Endothelial cell (in vitro differentiated cells): ENCODE measurements at regions not wholly inside any gene's neighbourhood (a gene's known extent, or its start where the extent isn't known, plus 50 kb on each side); places are given as distances from the start of the nearest gene placed in this dataset.
"Not testable (repeated sequence)": the region's sequence is repeated elsewhere in the genome, so short reads cannot be mapped to it uniquely, and the experiment has no call there.

Source experiments
- DNase-seq: peaks from one replicate; pipeline ENCODE4 v3.0.0; 2021; ENCODE audit warnings: low spot score
- H3K27ac Mint-ChIP-seq: one replicate; pipeline ENCODE4 v1.8.0; 2021; ENCODE audit warnings: mixed read lengths, inconsistent platforms; ENCODE audit not compliant: unreplicated experiment
- H3K27me3 Mint-ChIP-seq: one replicate; pipeline ENCODE4 v1.8.0; 2021; ENCODE audit warnings: mild to moderate bottlenecking, moderate library complexity, mixed read lengths, inconsistent platforms; ENCODE audit not compliant: unreplicated experiment
- H3K36me3 Mint-ChIP-seq: one replicate; pipeline ENCODE4 v1.8.0; 2021; ENCODE audit warnings: mild to moderate bottlenecking, low read depth, mixed read lengths, inconsistent platforms; ENCODE audit not compliant: unreplicated experiment
- H3K4me1 Mint-ChIP-seq: one replicate; pipeline ENCODE4 v1.8.0; 2021; ENCODE audit warnings: mild to moderate bottlenecking, mixed read lengths, inconsistent platforms; ENCODE audit not compliant: unreplicated experiment
- H3K4me3 Mint-ChIP-seq: one replicate; pipeline ENCODE4 v1.8.0; 2021; ENCODE audit warnings: mild to moderate bottlenecking, mixed read lengths, inconsistent platforms; ENCODE audit not compliant: unreplicated experiment
- H3K9me3 Mint-ChIP-seq: one replicate; pipeline ENCODE4 v1.8.0; 2021; ENCODE audit warnings: mixed read lengths, inconsistent platforms; ENCODE audit not compliant: unreplicated experiment
- CTCF ChIP-seq: fragments of 200-600 bp; sonication (generic); IDR thresholded peaks from one replicate; pipeline ENCODE4 v1.5.0; 2021; ENCODE audit warnings: antibody characterized with exemption; ENCODE audit not compliant: unreplicated experiment

- no peaks in the 10 kb centered on the region for H3K36me3 Mint-ChIP-seq
- no peak overlapping the region for H3K27ac Mint-ChIP-seq
- no peaks in the 10 kb centered on the region for H3K4me1 Mint-ChIP-seq
- no peak for DNase-seq
- peaks cover 2% of the 10 kb centered on the region for H3K27me3 Mint-ChIP-seq
- no peaks in the 10 kb centered on the region for H3K9me3 Mint-ChIP-seq
- TF ChIP-seq CTCF, result no peak
- H3K4me3 Mint-ChIP-seq, result no peak overlapping the region
Observed at GRCh38 chr7:65219623-65220022, 154.0 kb upstream of the ZNF92 start.

- H3K4me1 Mint-ChIP-seq, result no peaks in the 10 kb centered on the region
- H3K27ac Mint-ChIP-seq, result no peak overlapping the region
- no peak overlapping the region for H3K4me3 Mint-ChIP-seq
- H3K36me3 Mint-ChIP-seq, result no peaks in the 10 kb centered on the region
- TF ChIP-seq CTCF, result peak; percentile 90
- H3K27me3 Mint-ChIP-seq, result peaks cover 2% of the 10 kb centered on the region
- peak; percentile 64 for DNase-seq
- no peaks in the 10 kb centered on the region for H3K9me3 Mint-ChIP-seq
Observed at GRCh38 chr7:65216469-65216868, 157.2 kb upstream of the ZNF92 start.

- not testable (repeated sequence) for H3K36me3 Mint-ChIP-seq
Observed at GRCh38 chr7:65213260-65213659, 160.4 kb upstream of the ZNF92 start.

GRCh38 chr7:65199221-65199620 lies 174.4 kb upstream of the ZNF92 start:
- H3K27me3 Mint-ChIP-seq, H3K27ac Mint-ChIP-seq, DNase-seq, H3K4me1 Mint-ChIP-seq, H3K4me3 Mint-ChIP-seq, H3K36me3 Mint-ChIP-seq, H3K9me3 Mint-ChIP-seq: not testable (repeated sequence)

More at GRCh38 chr7:65213260-65213659, 160.4 kb upstream of the ZNF92 start:
- H3K27ac Mint-ChIP-seq, DNase-seq, H3K27me3 Mint-ChIP-seq, H3K9me3 Mint-ChIP-seq, H3K4me3 Mint-ChIP-seq, H3K4me1 Mint-ChIP-seq: not testable (repeated sequence)

- not testable (repeated sequence) for H3K27ac Mint-ChIP-seq, H3K4me1 Mint-ChIP-seq, H3K4me3 Mint-ChIP-seq, H3K9me3 Mint-ChIP-seq, DNase-seq, H3K27me3 Mint-ChIP-seq, H3K36me3 Mint-ChIP-seq
Observed at GRCh38 chr7:65193334-65194058, 180.2 kb upstream of the ZNF92 start.

- DNase-seq, H3K4me3 Mint-ChIP-seq: not testable (repeated sequence)
Observed at GRCh38 chr7:65177041-65177440, 170.6 kb upstream of the ERV3-1 start.

GRCh38 chr7:65150105-65150504 lies 143.6 kb upstream of the ERV3-1 start:
- not testable (repeated sequence) for DNase-seq, H3K9me3 Mint-ChIP-seq, H3K27ac Mint-ChIP-seq, H3K4me1 Mint-ChIP-seq, H3K4me3 Mint-ChIP-seq, H3K36me3 Mint-ChIP-seq, H3K27me3 Mint-ChIP-seq

More at GRCh38 chr7:65177041-65177440, 170.6 kb upstream of the ERV3-1 start:
- not testable (repeated sequence) for H3K27ac Mint-ChIP-seq, H3K4me1 Mint-ChIP-seq, H3K36me3 Mint-ChIP-seq, H3K9me3 Mint-ChIP-seq, H3K27me3 Mint-ChIP-seq

- not testable (repeated sequence) for H3K9me3 Mint-ChIP-seq, H3K27ac Mint-ChIP-seq, H3K36me3 Mint-ChIP-seq, DNase-seq, H3K27me3 Mint-ChIP-seq, H3K4me3 Mint-ChIP-seq, H3K4me1 Mint-ChIP-seq
Observed at GRCh38 chr7:65146118-65146914, 139.8 kb upstream of the ERV3-1 start.

GRCh38 chr7:65145710-65146109 lies 139.2 kb upstream of the ERV3-1 start:
- H3K27me3 Mint-ChIP-seq, H3K9me3 Mint-ChIP-seq, H3K4me3 Mint-ChIP-seq, H3K27ac Mint-ChIP-seq, H3K36me3 Mint-ChIP-seq, DNase-seq, H3K4me1 Mint-ChIP-seq: not testable (repeated sequence)

GRCh38 chr7:65145008-65145407 lies 138.5 kb upstream of the ERV3-1 start:
- not testable (repeated sequence) for DNase-seq, H3K27me3 Mint-ChIP-seq, H3K4me1 Mint-ChIP-seq, H3K36me3 Mint-ChIP-seq, H3K9me3 Mint-ChIP-seq, H3K27ac Mint-ChIP-seq, H3K4me3 Mint-ChIP-seq
